ENCODE measurements at regions not wholly inside any gene's neighbourhood (a gene's known extent, or its start where the extent isn't known, plus 50 kb on each side); places are given as distances from the start of the nearest gene placed in this dataset.

GRCh38 chr12:28704477-28705169, 444.5 kb upstream of the FAR2 start:
- Histone ChIP-seq H3K18ac (ENCODE audit: insufficient read length, low read depth, low read length) (no peak overlapping the region), H3K9ac (ENCODE audit: extremely low read depth, insufficient read length, low read length) (no peak overlapping the region), H2BK15ac (ENCODE audit: low read depth, low read length) (no peak overlapping the region), H3K79me2 (ENCODE audit: insufficient read depth, low read length) (no peaks in the 10 kb centered on the region), H2AK5ac (ENCODE audit: insufficient read length, low read length) (no peak overlapping the region), H3K23ac (ENCODE audit: insufficient read length, low read depth, low read length) (no peak overlapping the region), H3K27me3 (ENCODE audit: insufficient read depth, low read length) (no peaks in the 10 kb centered on the region), H3T11ph (ENCODE audit: low read length) (no peak overlapping the region), H4K91ac (ENCODE audit: insufficient read length, low read depth, low read length) (no peak overlapping the region), H3K4ac (ENCODE audit: low read depth, low read length) (no peak overlapping the region), H3K4me2 (ENCODE audit: insufficient read depth, insufficient read length, low read length) (no peak overlapping the region), H3K14ac (ENCODE audit: insufficient read depth, low read length) (no peak overlapping the region), H3K4me1 (ENCODE audit: insufficient read depth, low read length) (no peaks in the 10 kb centered on the region), H3K27ac (ENCODE audit: insufficient read length, low read depth, low read length) (no peak overlapping the region), H2BK20ac (ENCODE audit: low read depth, low read length, poor library complexity, severe bottlenecking) (no peak overlapping the region), H3K23me2 (ENCODE audit: insufficient read length, low read depth, low read length, poor library complexity, severe bottlenecking) (no peaks in the 10 kb centered on the region), H2BK5ac (ENCODE audit: insufficient read length, low read length) (no peak overlapping the region), H2BK120ac (ENCODE audit: low read depth, low read length, poor library complexity, severe bottlenecking) (no peak overlapping the region), H4K8ac (replicated peaks; ENCODE audit: insufficient read length, low read depth, low read length) (no peak overlapping the region), H2BK12ac (ENCODE audit: insufficient read length, low read depth, low read length) (no peak overlapping the region), H4K5ac (ENCODE audit: insufficient read length, low read depth, low read length) (no peak overlapping the region), H3K56ac (ENCODE audit: insufficient read length, low read depth, low read length) (no peak overlapping the region), H3K9me3 (ENCODE audit: control insufficient read depth, low read depth, low read length) (no peaks in the 10 kb centered on the region), H4K20me1 (ENCODE audit: control insufficient read depth, insufficient read depth, insufficient read length) (no peaks in the 10 kb centered on the region), H2AFZ (ENCODE audit: low read length) (no peak overlapping the region), H3K79me1 (ENCODE audit: insufficient read depth, low read depth, low read length, poor library complexity, severe bottlenecking) (no peaks in the 10 kb centered on the region)
- Mint-ChIP-seq H3K4me1 (no peaks in the 10 kb centered on the region), H3K27me3 (ENCODE audit: low read depth) (no peaks in the 10 kb centered on the region), H3K9me3 (peaks cover 0 to 12% of the 10 kb centered on the region in 2 experiments; a peak in 2 of 5 replicates), H3K4me3 (no peak overlapping the region), H3K27ac (peak overlapping the region in 1 of 3 experiments; percentile 20; a peak in 1 of 7 replicates), H3K36me3 (ENCODE audit: insufficient read depth in 1 of 3, low read depth in 3 of 3) (peaks cover 0 to 7% (median 1%) of the 10 kb centered on the region in 3 experiments; a peak in 1 of 7 replicates)
- no peak for DNase-seq
- TF ChIP-seq, protein P1, sequence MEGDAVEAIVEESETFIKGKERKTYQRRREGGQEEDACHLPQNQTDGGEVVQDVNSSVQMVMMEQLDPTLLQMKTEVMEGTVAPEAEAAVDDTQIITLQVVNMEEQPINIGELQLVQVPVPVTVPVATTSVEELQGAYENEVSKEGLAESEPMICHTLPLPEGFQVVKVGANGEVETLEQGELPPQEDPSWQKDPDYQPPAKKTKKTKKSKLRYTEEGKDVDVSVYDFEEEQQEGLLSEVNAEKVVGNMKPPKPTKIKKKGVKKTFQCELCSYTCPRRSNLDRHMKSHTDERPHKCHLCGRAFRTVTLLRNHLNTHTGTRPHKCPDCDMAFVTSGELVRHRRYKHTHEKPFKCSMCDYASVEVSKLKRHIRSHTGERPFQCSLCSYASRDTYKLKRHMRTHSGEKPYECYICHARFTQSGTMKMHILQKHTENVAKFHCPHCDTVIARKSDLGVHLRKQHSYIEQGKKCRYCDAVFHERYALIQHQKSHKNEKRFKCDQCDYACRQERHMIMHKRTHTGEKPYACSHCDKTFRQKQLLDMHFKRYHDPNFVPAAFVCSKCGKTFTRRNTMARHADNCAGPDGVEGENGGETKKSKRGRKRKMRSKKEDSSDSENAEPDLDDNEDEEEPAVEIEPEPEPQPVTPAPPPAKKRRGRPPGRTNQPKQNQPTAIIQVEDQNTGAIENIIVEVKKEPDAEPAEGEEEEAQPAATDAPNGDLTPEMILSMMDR (conservative IDR thresholded peaks at IDR 0.05) = no peak

Data from H9 (cell line).